Common myeloid progenitor, CD34-positive (primary cell): ENCODE measurements at regions not wholly inside any gene's neighbourhood (a gene's known extent, or its start where the extent isn't known, plus 50 kb on each side); places are given as distances from the start of the nearest gene placed in this dataset.

Experiments used
- CTCF ChIA-PET: fragments of 350-600 bp; sonication (Branson Sonifier 250); formaldehyde crosslinking; loops from one replicate; lab custom pipeline; 2021; ENCODE audit warnings: antibody characterized with exemption; lab: Charles Lee
- POLR2A ChIA-PET: fragments of 350-600 bp; sonication (Branson Sonifier 250); formaldehyde crosslinking; loops from one replicate; lab custom pipeline; 2021; ENCODE audit warnings: antibody characterized with exemption; lab: Charles Lee
- DNase-seq, 3 donors: peaks; one replicate each; pipeline versions ENCODE4 v3.0.0 to v3.0.0-alpha.2; 2013
- H3K27ac ChIP-seq, 2 experiments: 1 replicate in 1 of 2; 2 replicates in 1 of 2; pipeline ENCODE4 v1.7.0; 2013; ENCODE audit warnings: inconsistent platforms in 2 of 2, low read length in 2 of 2, mild to moderate bottlenecking in 2 of 2, low read depth in 1 of 2, moderate library complexity in 1 of 2; ENCODE audit not compliant: severe bottlenecking in 2 of 2, insufficient read depth in 1 of 2, poor library complexity in 1 of 2
- H3K27me3 ChIP-seq, 5 experiments: replicated peaks in 2 of 5; 1 replicate in 3 of 5; 2 replicates in 2 of 5; pipeline versions ENCODE4 v1.6.1 to v1.7.0; 2013; ENCODE audit warnings: low read length in 4 of 5, mild to moderate bottlenecking in 2 of 5, moderate library complexity in 2 of 5, inconsistent platforms in 1 of 5; ENCODE audit not compliant: insufficient read depth in 5 of 5, control insufficient read depth in 4 of 5
- H3K36me3 ChIP-seq, 4 experiments: 1 replicate in 2 of 4; 2 replicates in 2 of 4; pipeline versions ENCODE4 v1.6.1 to v1.7.0; 2013; ENCODE audit warnings: low read length in 3 of 4, control low read depth in 1 of 4, mild to moderate bottlenecking in 1 of 4; ENCODE audit not compliant: control insufficient read depth in 4 of 4, insufficient read depth in 4 of 4
- H3K4me1 ChIP-seq, 4 experiments: 1 replicate in 3 of 4; 2 replicates in 1 of 4; pipeline versions ENCODE4 v1.6.1 to v1.7.1; 2013; ENCODE audit warnings: low read length in 3 of 4, mild to moderate bottlenecking in 3 of 4, control low read depth in 1 of 4, inconsistent platforms in 1 of 4, moderate library complexity in 1 of 4; ENCODE audit not compliant: control insufficient read depth in 4 of 4, insufficient read depth in 4 of 4; ENCODE audit errors: control extremely low read depth in 1 of 4
- H3K4me3 ChIP-seq, 7 experiments: 1 replicate in 4 of 7; 2 replicates in 3 of 7; pipeline versions ENCODE4 v1.5.1 to v1.7.0; 2013; ENCODE audit warnings: mild to moderate bottlenecking in 7 of 7, low read length in 6 of 7, moderate library complexity in 6 of 7, inconsistent platforms in 2 of 7, low read depth in 2 of 7, control low read depth in 1 of 7; ENCODE audit not compliant: insufficient read depth in 4 of 7, control insufficient read depth in 1 of 7; ENCODE audit errors: extremely low read depth in 1 of 7
- H3K9me3 ChIP-seq, 5 experiments: 1 replicate in 4 of 5; 2 replicates in 1 of 5; pipeline versions ENCODE4 v1.6.1 to v1.7.1; 2013; ENCODE audit warnings: low read length in 4 of 5, mild to moderate bottlenecking in 2 of 5, inconsistent platforms in 1 of 5, low read depth in 1 of 5, moderate library complexity in 1 of 5; ENCODE audit not compliant: control insufficient read depth in 4 of 5, insufficient read depth in 2 of 5; ENCODE audit errors: control extremely low read depth in 1 of 5
- WGBS: methylation state at CpG from one replicate; pipeline ENCODE4 v1.1.5; 2013; ENCODE audit not compliant: insufficient coverage; 5-methylcytosine and 5-hydroxymethylcytosine counted together

GRCh38 chr13:44219577-44220548 lies 153.8 kb upstream of the SERP2 start:
- no peak for DNase-seq
- Histone ChIP-seq H3K27ac (no peak overlapping the region), H3K4me1 (no peaks in the 10 kb centered on the region), H3K4me3 (no peak overlapping the region), H3K27me3 (no peaks in the 10 kb centered on the region), H3K36me3 (no peaks in the 10 kb centered on the region), H3K9me3 (no peaks in the 10 kb centered on the region)
- POLR2A ChIA-PET = no interaction called here
- WGBS = over 99% methylated on average over 12 of the region's 13 CpGs
- CTCF ChIA-PET = no interaction called here

GRCh38 chr13:44220948-44221347 lies 152.7 kb upstream of the SERP2 start:
- no peaks in the 10 kb centered on the region for H3K9me3 ChIP-seq
- no peak overlapping the region for H3K4me3 ChIP-seq
- 100% methylated on average over 3 of the region's 3 CpGs for whole genome bisulfite sequencing
- no peaks in the 10 kb centered on the region for H3K4me1 ChIP-seq
- H3K36me3 ChIP-seq = no peaks in the 10 kb centered on the region
- ChIA-PET CTCF (no interaction called here), POLR2A (no interaction called here)
- DNase-seq = no peak
- no peaks in the 10 kb centered on the region for H3K27me3 ChIP-seq
- no peak overlapping the region for H3K27ac ChIP-seq

GRCh38 chr13:44221657-44222056 lies 152.0 kb upstream of the SERP2 start:
- Histone ChIP-seq H3K27me3 (no peaks in the 10 kb centered on the region), H3K4me3 (no peak overlapping the region), H3K4me1 (no peaks in the 10 kb centered on the region), H3K9me3 (no peaks in the 10 kb centered on the region), H3K36me3 (no peaks in the 10 kb centered on the region), H3K27ac (no peak overlapping the region)
- POLR2A ChIA-PET = no interaction called here
- CTCF ChIA-PET = interaction anchor here (1.2 kb wide), 1 partner anchor 10 kb away, joined by 3 read pairs; no protein-coding TSS in a partner anchor
- DNase-seq = no peak
- 96% methylated on average over 4 of the region's 4 CpGs for WGBS

- ChIA-PET CTCF (interaction anchor here (0.8 to 1.6 kb wide), 4 partner anchors 9 to 34 kb away, joined by 3 to 4 read pairs (median 3); no protein-coding TSS in a partner anchor), POLR2A (no interaction called here)
- 0% methylated on average over 1 of the region's 2 CpGs for WGBS
- Histone ChIP-seq H3K27me3 (no peaks in the 10 kb centered on the region), H3K27ac (no peak overlapping the region), H3K9me3 (no peaks in the 10 kb centered on the region), H3K4me3 (no peak overlapping the region), H3K36me3 (no peaks in the 10 kb centered on the region), H3K4me1 (no peaks in the 10 kb centered on the region)
- no peak for DNase-seq
These were observed 149.7 kb upstream of the SERP2 start for GRCh38 chr13:44223770-44224444.

GRCh38 chr13:44224450-44225149 lies 149.0 kb upstream of the SERP2 start:
- Histone ChIP-seq H3K4me1 (no peaks in the 10 kb centered on the region), H3K36me3 (no peaks in the 10 kb centered on the region), H3K4me3 (no peak overlapping the region), H3K27ac (no peak overlapping the region), H3K27me3 (no peaks in the 10 kb centered on the region), H3K9me3 (no peaks in the 10 kb centered on the region)
- no CpG with 5 or more reads among the region's 2 CpGs for WGBS
- POLR2A ChIA-PET = no interaction called here
- DNase-seq = no peak
- CTCF ChIA-PET = interaction anchor here (0.8 to 1.6 kb wide), 4 partner anchors 9 to 35 kb away, joined by 3 to 4 read pairs (median 3); no protein-coding TSS in a partner anchor

- Histone ChIP-seq H3K9me3 (no peaks in the 10 kb centered on the region), H3K27me3 (no peaks in the 10 kb centered on the region), H3K27ac (no peak overlapping the region), H3K4me1 (no peaks in the 10 kb centered on the region), H3K36me3 (no peaks in the 10 kb centered on the region), H3K4me3 (no peak overlapping the region)
- POLR2A ChIA-PET = no interaction called here
- DNase-seq = no peak
- CTCF ChIA-PET = no interaction called here
- 89% methylated on average over 8 of the region's 11 CpGs for WGBS
These were observed 144.1 kb upstream of the SERP2 start for GRCh38 chr13:44229371-44230030.
